Prostate gland (tissue), 2 donors: ENCODE measurements at regions not wholly inside any gene's neighbourhood (a gene's known extent, or its start where the extent isn't known, plus 50 kb on each side); places are given as distances from the start of the nearest gene placed in this dataset.

Experiments
- POLR2A ChIP-seq: fragments of 450-650 bp; IDR thresholded peaks from one replicate; pipeline ENCODE4 v1.6.1; 2016; ENCODE audit warnings: antibody characterized with exemption, mild to moderate bottlenecking
- POLR2AphosphoS5 ChIP-seq: sonication (generic); formaldehyde crosslinking; IDR thresholded peaks from one replicate; pipeline ENCODE4 v1.6.1; 2017; ENCODE audit warnings: antibody characterized with exemption
- TF ChIP-seq, protein P1 (sequence below), 4 experiments: fragments of 200-600 bp in 2 of 4; fragments of 450-650 bp in 2 of 4; sonication (generic) in 2 of 4; IDR thresholded peaks; 1 replicate in 3 of 4; 2 replicates in 1 of 4; pipeline ENCODE4 v1.5.1; 2016 to 2019; ENCODE audit warnings: antibody characterized with exemption in 4 of 4, mild to moderate bottlenecking in 2 of 4, moderate library complexity in 2 of 4

DNA sequence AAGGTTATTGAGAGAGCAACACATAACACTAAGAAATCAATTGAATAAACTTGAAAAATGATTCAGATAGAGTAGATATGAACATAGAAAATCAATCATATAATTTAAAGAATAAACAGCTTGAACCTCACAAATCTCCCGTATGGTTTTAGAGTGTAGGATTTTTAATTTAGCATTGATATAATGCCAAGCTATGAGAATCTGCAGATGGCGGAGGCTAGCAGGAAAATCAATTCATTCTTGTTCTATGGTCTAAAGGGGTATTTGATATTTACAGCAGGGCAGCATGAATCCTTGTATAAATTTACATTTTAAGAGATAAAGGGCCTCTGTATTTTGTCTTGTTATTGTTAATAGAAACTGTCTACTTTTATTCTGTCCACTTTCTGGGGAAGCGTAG is 797.0 kb downstream of the GALR1 start:
- TF ChIP-seq, protein P1, sequence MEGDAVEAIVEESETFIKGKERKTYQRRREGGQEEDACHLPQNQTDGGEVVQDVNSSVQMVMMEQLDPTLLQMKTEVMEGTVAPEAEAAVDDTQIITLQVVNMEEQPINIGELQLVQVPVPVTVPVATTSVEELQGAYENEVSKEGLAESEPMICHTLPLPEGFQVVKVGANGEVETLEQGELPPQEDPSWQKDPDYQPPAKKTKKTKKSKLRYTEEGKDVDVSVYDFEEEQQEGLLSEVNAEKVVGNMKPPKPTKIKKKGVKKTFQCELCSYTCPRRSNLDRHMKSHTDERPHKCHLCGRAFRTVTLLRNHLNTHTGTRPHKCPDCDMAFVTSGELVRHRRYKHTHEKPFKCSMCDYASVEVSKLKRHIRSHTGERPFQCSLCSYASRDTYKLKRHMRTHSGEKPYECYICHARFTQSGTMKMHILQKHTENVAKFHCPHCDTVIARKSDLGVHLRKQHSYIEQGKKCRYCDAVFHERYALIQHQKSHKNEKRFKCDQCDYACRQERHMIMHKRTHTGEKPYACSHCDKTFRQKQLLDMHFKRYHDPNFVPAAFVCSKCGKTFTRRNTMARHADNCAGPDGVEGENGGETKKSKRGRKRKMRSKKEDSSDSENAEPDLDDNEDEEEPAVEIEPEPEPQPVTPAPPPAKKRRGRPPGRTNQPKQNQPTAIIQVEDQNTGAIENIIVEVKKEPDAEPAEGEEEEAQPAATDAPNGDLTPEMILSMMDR (IDR thresholded peaks at IDR 0.05), result no peak
- TF ChIP-seq POLR2AphosphoS5 (no peak), POLR2A (no peak)
